Stimulated activated CD8-positive, alpha-beta memory T cell treated with anti-CD3 and anti-CD28 coated beads, Interleukin-4, amount 100 ng/mL, for 4 hours (primary cell): ENCODE measurements at regions not wholly inside any gene's neighbourhood (a gene's known extent, or its start where the extent isn't known, plus 50 kb on each side); places are given as distances from the start of the nearest gene placed in this dataset.
"Not testable (repeated sequence)": the region's sequence is repeated elsewhere in the genome, so short reads cannot be mapped to it uniquely, and the experiment has no call there.

Experiments
- DNase-seq, 2 donors: peaks; one replicate each; pipeline ENCODE4 v3.0.0-alpha.2; 2020; ENCODE audit warnings: low read depth in 2 of 2, low spot score in 1 of 2

GRCh38 chr16:79842197-79842596 is 241.7 kb upstream of the MAF start:
- no peak for DNase-seq

GRCh38 chr16:79839466-79840341 is 239.2 kb upstream of the MAF start:
- DNase-seq = no peak

GRCh38 chr16:79838496-79839259 is 238.1 kb upstream of the MAF start:
- no peak for DNase-seq

GRCh38 chr16:79836144-79836543 is 235.6 kb upstream of the MAF start:
- no peak for DNase-seq

GRCh38 chr16:79835194-79835593 is 234.7 kb upstream of the MAF start:
- DNase-seq = no peak

- DNase-seq = no peak
Observed at GRCh38 chr16:79834720-79835119, 234.2 kb upstream of the MAF start.

- not testable (repeated sequence) for DNase-seq
Observed at GRCh38 chr16:79834003-79834402, 233.5 kb upstream of the MAF start.

GRCh38 chr16:79833559-79833958 is 233.0 kb upstream of the MAF start:
- no peak for DNase-seq

- DNase-seq = no peak
Observed at GRCh38 chr16:79826732-79827475, 226.4 kb upstream of the MAF start.

- no peak for DNase-seq
Observed at GRCh38 chr16:79825002-79825401, 224.5 kb upstream of the MAF start.

- no peak for DNase-seq
Observed at GRCh38 chr16:79823639-79824038, 223.1 kb upstream of the MAF start.

GRCh38 chr16:79821911-79822310 is 221.4 kb upstream of the MAF start:
- no peak for DNase-seq

GRCh38 chr16:79816081-79816497 is 215.6 kb upstream of the MAF start:
- no peak for DNase-seq

GRCh38 chr16:79815049-79815448 is 214.5 kb upstream of the MAF start:
- no peak for DNase-seq

- no peak for DNase-seq
Observed at GRCh38 chr16:79814124-79814523, 213.6 kb upstream of the MAF start.

GRCh38 chr16:79811541-79811940 is 211.0 kb upstream of the MAF start:
- DNase-seq = no peak

GRCh38 chr16:79810449-79811189 is 210.1 kb upstream of the MAF start:
- no peak for DNase-seq

GRCh38 chr16:79809376-79809775 is 208.8 kb upstream of the MAF start:
- DNase-seq = no peak

GRCh38 chr16:79808731-79809130 is 208.2 kb upstream of the MAF start:
- no peak for DNase-seq

GRCh38 chr16:79806757-79807156 is 206.2 kb upstream of the MAF start:
- no peak for DNase-seq

- DNase-seq = no peak
Observed at GRCh38 chr16:79805621-79806020, 205.1 kb upstream of the MAF start.
